ENCODE measurements at regions not wholly inside any gene's neighbourhood (a gene's known extent, or its start where the extent isn't known, plus 50 kb on each side); places are given as distances from the start of the nearest gene placed in this dataset.
A peak's percentile ranks its signal among the peaks of the same experiment; 100 is the strongest.

- H3K36me3 ChIP-seq (ENCODE audit: insufficient read depth, low read length) = no peaks in the 10 kb centered on the region
- DNase-seq = peak in 1 of 5 donors; percentile 7
- ChIA-PET CTCF (ENCODE audit: partially characterized antibody) (no interaction called here), POLR2A (ENCODE audit: partially characterized antibody) (no interaction called here)
- Mint-ChIP-seq H3K36me3 (peaks cover 0 to 17% of the 10 kb centered on the region in 2 donors), H3K4me1 (peaks cover 5 to 13% (median 9%) of the 10 kb centered on the region in 4 donors), H3K27me3 (no peaks in the 10 kb centered on the region), H3K27ac (peak overlapping the region in 3 of 7 donors; percentile 6 to 90 (median 89)), H3K9me3 (peaks cover 4 to 55% (median 29%) of the 10 kb centered on the region in 8 donors), H3K4me3 (peak overlapping the region; percentile 52 to 83 (median 70))
- no peaks in the 10 kb centered on the region for H3K9me3 ChIP-seq (ENCODE audit: control insufficient read depth in 1 of 2, low read length in 2 of 2)
- H3K4me1 ChIP-seq (ENCODE audit: insufficient read depth, low read length) = peaks cover 8% of the 10 kb centered on the region
- H3K27ac ChIP-seq (ENCODE audit: low read depth, low read length) = no peak overlapping the region
- H3K4me3 ChIP-seq (ENCODE audit: low read length in 2 of 2) = peak overlapping the region in 1 of 2 donors; percentile 30
- intact Hi-C loops (cut with micrococcal nuclease) = no loop called here
- H3K27me3 ChIP-seq (ENCODE audit: insufficient read depth, low read length) = no peaks in the 10 kb centered on the region
Measured at GRCh38 chr3:104279617-104280016, 1087.1 kb upstream of the ALCAM start.

GRCh38 chr3:104281713-104282112 lies 1085.0 kb upstream of the ALCAM start:
- Histone ChIP-seq H3K4me3 (ENCODE audit: low read length in 2 of 2) (no peak overlapping the region), H3K9me3 (ENCODE audit: control insufficient read depth in 1 of 2, low read length in 2 of 2) (no peaks in the 10 kb centered on the region), H3K36me3 (ENCODE audit: insufficient read depth, low read length) (no peaks in the 10 kb centered on the region), H3K27ac (ENCODE audit: low read depth, low read length) (no peak overlapping the region), H3K27me3 (ENCODE audit: insufficient read depth, low read length) (no peaks in the 10 kb centered on the region), H3K4me1 (ENCODE audit: insufficient read depth, low read length) (peaks cover 8% of the 10 kb centered on the region)
- H3K4me3 Mint-ChIP-seq = no peak overlapping the region
- intact Hi-C loops (cut with micrococcal nuclease) = no loop called here
- DNase-seq = no peak
- H3K27ac Mint-ChIP-seq = no peak overlapping the region
- CTCF ChIA-PET (ENCODE audit: partially characterized antibody) = no interaction called here
- H3K4me1 Mint-ChIP-seq = peaks cover 5 to 13% (median 9%) of the 10 kb centered on the region in 4 donors
- peaks cover 4 to 53% (median 29%) of the 10 kb centered on the region in 8 donors for H3K9me3 Mint-ChIP-seq
- peaks cover 0 to 19% of the 10 kb centered on the region in 2 donors for H3K36me3 Mint-ChIP-seq
- POLR2A ChIA-PET (ENCODE audit: partially characterized antibody) = no interaction called here
- no peaks in the 10 kb centered on the region for H3K27me3 Mint-ChIP-seq

GRCh38 chr3:104286645-104287044 lies 1080.1 kb upstream of the ALCAM start:
- Mint-ChIP-seq H3K27ac (no peak overlapping the region), H3K9me3 (peaks cover 0 to 29% (median 18%) of the 10 kb centered on the region in 8 donors), H3K4me3 (no peak overlapping the region), H3K4me1 (peaks cover 1 to 7% (median 6%) of the 10 kb centered on the region in 4 donors), H3K27me3 (no peaks in the 10 kb centered on the region), H3K36me3 (peaks cover 0 to 8% of the 10 kb centered on the region in 2 donors)
- Histone ChIP-seq H3K27me3 (ENCODE audit: insufficient read depth, low read length) (no peaks in the 10 kb centered on the region), H3K9me3 (ENCODE audit: control insufficient read depth in 1 of 2, low read length in 2 of 2) (no peaks in the 10 kb centered on the region), H3K4me3 (ENCODE audit: low read length in 2 of 2) (no peak overlapping the region), H3K27ac (ENCODE audit: low read depth, low read length) (no peak overlapping the region), H3K4me1 (ENCODE audit: insufficient read depth, low read length) (no peaks in the 10 kb centered on the region), H3K36me3 (ENCODE audit: insufficient read depth, low read length) (no peaks in the 10 kb centered on the region)
- ChIA-PET CTCF (ENCODE audit: partially characterized antibody) (no interaction called here), POLR2A (ENCODE audit: partially characterized antibody) (no interaction called here)
- no peak for DNase-seq
- intact Hi-C loops (cut with micrococcal nuclease) = no loop called here

- Mint-ChIP-seq H3K9me3 (peaks cover 0 to 5% (median 2%) of the 10 kb centered on the region in 8 donors), H3K4me3 (peak overlapping the region; percentile 53 to 87 (median 74)), H3K4me1 (peaks cover 8 to 18% (median 17%) of the 10 kb centered on the region in 4 donors), H3K27me3 (no peaks in the 10 kb centered on the region), H3K36me3 (no peaks in the 10 kb centered on the region), H3K27ac (peak overlapping the region; percentile 17 to 81 (median 49))
- no peaks in the 10 kb centered on the region for H3K4me1 ChIP-seq (ENCODE audit: insufficient read depth, low read length)
- ChIA-PET POLR2A (ENCODE audit: partially characterized antibody) (no interaction called here), CTCF (ENCODE audit: partially characterized antibody) (no interaction called here)
- peak overlapping the region; percentile 14 to 51 for H3K4me3 ChIP-seq (ENCODE audit: low read length in 2 of 2)
- intact Hi-C loops (cut with micrococcal nuclease) = no loop called here
- DNase-seq = peak in 1 of 5 donors; percentile 4
- H3K9me3 ChIP-seq (ENCODE audit: control insufficient read depth in 1 of 2, low read length in 2 of 2) = no peaks in the 10 kb centered on the region
- H3K27ac ChIP-seq (ENCODE audit: low read depth, low read length) = peak overlapping the region; percentile 15
- H3K27me3 ChIP-seq (ENCODE audit: insufficient read depth, low read length) = no peaks in the 10 kb centered on the region
- H3K36me3 ChIP-seq (ENCODE audit: insufficient read depth, low read length) = no peaks in the 10 kb centered on the region
Measured at GRCh38 chr3:104291437-104291851, 1075.3 kb upstream of the ALCAM start.

GRCh38 chr3:104291878-104292277 lies 1074.8 kb upstream of the ALCAM start:
- intact Hi-C loops (cut with micrococcal nuclease) = no loop called here

GRCh38 chr3:104297617-104298016 lies 1069.1 kb upstream of the ALCAM start:
- CTCF ChIA-PET (ENCODE audit: partially characterized antibody) = no interaction called here
- Mint-ChIP-seq H3K4me1 (peaks cover 0 to 2% (median 1%) of the 10 kb centered on the region in 4 donors), H3K9me3 (peaks cover 0 to 3% (median 0%) of the 10 kb centered on the region in 8 donors), H3K4me3 (no peak overlapping the region), H3K27me3 (no peaks in the 10 kb centered on the region), H3K36me3 (no peaks in the 10 kb centered on the region), H3K27ac (no peak overlapping the region)
- intact Hi-C loops (cut with micrococcal nuclease) = no loop called here
- no peaks in the 10 kb centered on the region for H3K9me3 ChIP-seq (ENCODE audit: control insufficient read depth in 1 of 2, low read length in 2 of 2)
- no peaks in the 10 kb centered on the region for H3K4me1 ChIP-seq (ENCODE audit: insufficient read depth, low read length)
- no peaks in the 10 kb centered on the region for H3K36me3 ChIP-seq (ENCODE audit: insufficient read depth, low read length)
- H3K27me3 ChIP-seq (ENCODE audit: insufficient read depth, low read length) = no peaks in the 10 kb centered on the region
- no peak overlapping the region for H3K27ac ChIP-seq (ENCODE audit: low read depth, low read length)
- POLR2A ChIA-PET (ENCODE audit: partially characterized antibody) = no interaction called here
- no peak for DNase-seq
- no peak overlapping the region for H3K4me3 ChIP-seq (ENCODE audit: low read length in 2 of 2)

More at GRCh38 chr3:104291878-104292277, 1074.8 kb upstream of the ALCAM start:
- H3K4me3 Mint-ChIP-seq = peak overlapping the region; percentile 53 to 87 (median 74)
- H3K4me1 Mint-ChIP-seq = peaks cover 8 to 18% (median 17%) of the 10 kb centered on the region in 4 donors
- ChIA-PET POLR2A (ENCODE audit: partially characterized antibody) (no interaction called here), CTCF (ENCODE audit: partially characterized antibody) (no interaction called here)
- Histone ChIP-seq H3K27ac (ENCODE audit: low read depth, low read length) (peak overlapping the region; percentile 15), H3K9me3 (ENCODE audit: control insufficient read depth in 1 of 2, low read length in 2 of 2) (no peaks in the 10 kb centered on the region), H3K36me3 (ENCODE audit: insufficient read depth, low read length) (no peaks in the 10 kb centered on the region), H3K27me3 (ENCODE audit: insufficient read depth, low read length) (no peaks in the 10 kb centered on the region), H3K4me1 (ENCODE audit: insufficient read depth, low read length) (no peaks in the 10 kb centered on the region), H3K4me3 (ENCODE audit: low read length in 2 of 2) (peak overlapping the region; percentile 14 to 51)
- peak in 1 of 5 donors; percentile 2 for DNase-seq
- H3K27me3 Mint-ChIP-seq = no peaks in the 10 kb centered on the region
- H3K9me3 Mint-ChIP-seq = peaks cover 0 to 5% (median 0%) of the 10 kb centered on the region in 8 donors
- H3K27ac Mint-ChIP-seq = peak overlapping the region; percentile 17 to 88 (median 53)
- no peaks in the 10 kb centered on the region for H3K36me3 Mint-ChIP-seq

- H3K36me3 Mint-ChIP-seq = no peaks in the 10 kb centered on the region
- H3K27me3 Mint-ChIP-seq = no peaks in the 10 kb centered on the region
- POLR2A ChIA-PET (ENCODE audit: partially characterized antibody) = no interaction called here
- intact Hi-C loops (cut with micrococcal nuclease) = no loop called here
- H3K9me3 Mint-ChIP-seq = peaks cover 0 to 3% (median under 1%) of the 10 kb centered on the region in 8 donors
- no peak overlapping the region for H3K4me3 Mint-ChIP-seq
- CTCF ChIA-PET (ENCODE audit: partially characterized antibody) = no interaction called here
- Histone ChIP-seq H3K9me3 (ENCODE audit: control insufficient read depth in 1 of 2, low read length in 2 of 2) (no peaks in the 10 kb centered on the region), H3K27me3 (ENCODE audit: insufficient read depth, low read length) (no peaks in the 10 kb centered on the region), H3K27ac (ENCODE audit: low read depth, low read length) (no peak overlapping the region), H3K4me3 (ENCODE audit: low read length in 2 of 2) (no peak overlapping the region), H3K36me3 (ENCODE audit: insufficient read depth, low read length) (no peaks in the 10 kb centered on the region), H3K4me1 (ENCODE audit: insufficient read depth, low read length) (no peaks in the 10 kb centered on the region)
- no peak for DNase-seq
- H3K27ac Mint-ChIP-seq = no peak overlapping the region
- H3K4me1 Mint-ChIP-seq = peaks cover 0 to 2% (median 0%) of the 10 kb centered on the region in 4 donors
Measured at GRCh38 chr3:104298662-104299061, 1068.0 kb upstream of the ALCAM start.
